ENCODE measurements at regions not wholly inside any gene's neighbourhood (a gene's known extent, or its start where the extent isn't known, plus 50 kb on each side); places are given as distances from the start of the nearest gene placed in this dataset.

DNA sequence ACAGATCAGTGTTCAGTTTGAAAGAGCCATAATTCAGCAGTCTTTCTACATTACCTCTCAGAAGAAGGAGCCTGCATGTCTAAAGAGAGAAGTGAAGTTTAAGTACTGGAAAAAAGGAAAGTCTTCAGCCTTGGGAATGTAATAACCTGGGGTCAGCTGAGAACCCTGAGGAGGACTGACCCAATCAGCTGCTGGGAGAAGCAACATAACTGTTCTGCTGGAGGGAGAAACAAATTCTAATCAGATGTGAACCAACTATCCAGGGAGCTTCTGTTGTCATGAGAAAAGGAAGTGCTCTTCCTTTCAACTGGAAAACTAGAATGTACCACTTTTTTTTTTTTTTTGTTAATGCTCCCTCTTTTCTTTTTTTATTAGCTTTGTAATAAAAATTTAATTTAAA, 64.5 kb upstream of the PDE5A start:
- in situ Hi-C loops (cut with MboI) = no loop called here
- FAIRE-seq (no peak), ATAC-seq (no peak), DNase-seq (ENCODE audit: extremely low read depth in 1 of 4, low spot score in 3 of 4) (no peak)
- Histone ChIP-seq H3K9me3 (replicated peaks; ENCODE audit: control insufficient read depth, insufficient read depth, low read depth, low read length) (no peaks in the 10 kb centered on the region), H3K27me3 (ENCODE audit: control insufficient read depth in 2 of 2, insufficient read depth in 2 of 2, low read length in 2 of 2) (no peaks in the 10 kb centered on the region), H3K79me2 (ENCODE audit: control insufficient read depth, insufficient read depth, low read length) (no peaks in the 10 kb centered on the region), H3K36me3 (ENCODE audit: control insufficient read depth, insufficient read depth, low read length) (no peaks in the 10 kb centered on the region), H4K20me1 (replicated peaks; ENCODE audit: control insufficient read depth, insufficient read depth, low read length) (no peaks in the 10 kb centered on the region), H3K4me3 (no peak overlapping the region), H3K9ac (ENCODE audit: insufficient read depth in 1 of 2, low read depth in 2 of 2, low read length in 2 of 2) (no peak overlapping the region), H3K4me2 (ENCODE audit: insufficient read depth, low read length) (no peak overlapping the region), H3K9me1 (ENCODE audit: control insufficient read depth, insufficient read depth, low read length) (no peaks in the 10 kb centered on the region), H2AFZ (ENCODE audit: low read depth, low read length) (no peak overlapping the region), H3K27ac (ENCODE audit: extremely low read depth, low read depth, low read length) (no peak overlapping the region), H3K4me1 (replicated peaks in 1 of 2; ENCODE audit: control insufficient read depth in 2 of 2, insufficient read depth in 2 of 2, low read length in 2 of 2) (no peaks in the 10 kb centered on the region)
- intact Hi-C loops (cut with micrococcal nuclease) = no loop called here
- no TSS peak for BruUV-seq (replicated peaks)
- ChIA-PET POLR2A (no interaction called here), CTCF (ENCODE audit: low intra/inter-chr PET ratio) (no interaction called here)
- TF ChIP-seq FUS (optimal IDR thresholded peaks at IDR 0.05; ENCODE audit: low read depth, low read length) (no peak), CREBBP (IDR thresholded peaks at IDR 0.05; ENCODE audit: low read depth, low read length) (no peak), HOXB6 (CRISPR knock-in tag; IDR thresholded peaks at IDR 0.05; ENCODE audit: borderline replicate concordance) (no peak), SUPT5H (IDR thresholded peaks at IDR 0.05) (no peak), ZNF197 (CRISPR knock-in tag; IDR thresholded peaks at IDR 0.05; ENCODE audit: low read depth) (no peak), HEY1 (CRISPR knock-in tag; IDR thresholded peaks at IDR 0.05; ENCODE audit: borderline replicate concordance) (no peak), ZNF444 (CRISPR knock-in tag; IDR thresholded peaks at IDR 0.05) (no peak), ARID1B (IDR thresholded peaks at IDR 0.05) (no peak), TFAM (CRISPR knock-in tag; conservative IDR thresholded peaks at IDR 0.05) (no peak), MYNN (IDR thresholded peaks at IDR 0.05) (no peak), MYNN (CRISPR knock-in tag; IDR thresholded peaks at IDR 0.05) (no peak), ZEB2 (IDR thresholded peaks at IDR 0.05) (no peak), FOXK2 (conservative IDR thresholded peaks at IDR 0.05 in 1 of 2, IDR thresholded peaks at IDR 0.05 in 1 of 2; ENCODE audit: low read depth in 2 of 2) (no peak), U2AF1 (optimal IDR thresholded peaks at IDR 0.05; ENCODE audit: low read depth, low read length) (no peak), RFX7 (CRISPR knock-in tag; IDR thresholded peaks at IDR 0.05) (no peak)
- TF ChIP-seq, protein P1, sequence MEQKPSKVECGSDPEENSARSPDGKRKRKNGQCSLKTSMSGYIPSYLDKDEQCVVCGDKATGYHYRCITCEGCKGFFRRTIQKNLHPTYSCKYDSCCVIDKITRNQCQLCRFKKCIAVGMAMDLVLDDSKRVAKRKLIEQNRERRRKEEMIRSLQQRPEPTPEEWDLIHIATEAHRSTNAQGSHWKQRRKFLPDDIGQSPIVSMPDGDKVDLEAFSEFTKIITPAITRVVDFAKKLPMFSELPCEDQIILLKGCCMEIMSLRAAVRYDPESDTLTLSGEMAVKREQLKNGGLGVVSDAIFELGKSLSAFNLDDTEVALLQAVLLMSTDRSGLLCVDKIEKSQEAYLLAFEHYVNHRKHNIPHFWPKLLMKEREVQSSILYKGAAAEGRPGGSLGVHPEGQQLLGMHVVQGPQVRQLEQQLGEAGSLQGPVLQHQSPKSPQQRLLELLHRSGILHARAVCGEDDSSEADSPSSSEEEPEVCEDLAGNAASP (IDR thresholded peaks at IDR 0.05) = no peak
- TF ChIP-seq, protein P2, sequence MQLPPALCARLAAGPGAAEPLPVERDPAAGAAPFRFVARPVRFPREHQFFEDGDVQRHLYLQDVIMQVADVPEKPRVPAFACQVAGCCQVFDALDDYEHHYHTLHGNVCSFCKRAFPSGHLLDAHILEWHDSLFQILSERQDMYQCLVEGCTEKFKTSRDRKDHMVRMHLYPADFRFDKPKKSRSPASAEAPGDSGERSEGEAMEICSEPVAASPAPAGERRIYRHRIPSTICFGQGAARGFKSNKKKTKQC (CRISPR knock-in tag; IDR thresholded peaks at IDR 0.05) = no peak
- TF ChIP-seq, protein P3, sequence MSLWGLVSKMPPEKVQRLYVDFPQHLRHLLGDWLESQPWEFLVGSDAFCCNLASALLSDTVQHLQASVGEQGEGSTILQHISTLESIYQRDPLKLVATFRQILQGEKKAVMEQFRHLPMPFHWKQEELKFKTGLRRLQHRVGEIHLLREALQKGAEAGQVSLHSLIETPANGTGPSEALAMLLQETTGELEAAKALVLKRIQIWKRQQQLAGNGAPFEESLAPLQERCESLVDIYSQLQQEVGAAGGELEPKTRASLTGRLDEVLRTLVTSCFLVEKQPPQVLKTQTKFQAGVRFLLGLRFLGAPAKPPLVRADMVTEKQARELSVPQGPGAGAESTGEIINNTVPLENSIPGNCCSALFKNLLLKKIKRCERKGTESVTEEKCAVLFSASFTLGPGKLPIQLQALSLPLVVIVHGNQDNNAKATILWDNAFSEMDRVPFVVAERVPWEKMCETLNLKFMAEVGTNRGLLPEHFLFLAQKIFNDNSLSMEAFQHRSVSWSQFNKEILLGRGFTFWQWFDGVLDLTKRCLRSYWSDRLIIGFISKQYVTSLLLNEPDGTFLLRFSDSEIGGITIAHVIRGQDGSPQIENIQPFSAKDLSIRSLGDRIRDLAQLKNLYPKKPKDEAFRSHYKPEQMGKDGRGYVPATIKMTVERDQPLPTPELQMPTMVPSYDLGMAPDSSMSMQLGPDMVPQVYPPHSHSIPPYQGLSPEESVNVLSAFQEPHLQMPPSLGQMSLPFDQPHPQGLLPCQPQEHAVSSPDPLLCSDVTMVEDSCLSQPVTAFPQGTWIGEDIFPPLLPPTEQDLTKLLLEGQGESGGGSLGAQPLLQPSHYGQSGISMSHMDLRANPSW (CRISPR knock-in tag; IDR thresholded peaks at IDR 0.05) = no peak
- TF ChIP-seq, protein P4, sequence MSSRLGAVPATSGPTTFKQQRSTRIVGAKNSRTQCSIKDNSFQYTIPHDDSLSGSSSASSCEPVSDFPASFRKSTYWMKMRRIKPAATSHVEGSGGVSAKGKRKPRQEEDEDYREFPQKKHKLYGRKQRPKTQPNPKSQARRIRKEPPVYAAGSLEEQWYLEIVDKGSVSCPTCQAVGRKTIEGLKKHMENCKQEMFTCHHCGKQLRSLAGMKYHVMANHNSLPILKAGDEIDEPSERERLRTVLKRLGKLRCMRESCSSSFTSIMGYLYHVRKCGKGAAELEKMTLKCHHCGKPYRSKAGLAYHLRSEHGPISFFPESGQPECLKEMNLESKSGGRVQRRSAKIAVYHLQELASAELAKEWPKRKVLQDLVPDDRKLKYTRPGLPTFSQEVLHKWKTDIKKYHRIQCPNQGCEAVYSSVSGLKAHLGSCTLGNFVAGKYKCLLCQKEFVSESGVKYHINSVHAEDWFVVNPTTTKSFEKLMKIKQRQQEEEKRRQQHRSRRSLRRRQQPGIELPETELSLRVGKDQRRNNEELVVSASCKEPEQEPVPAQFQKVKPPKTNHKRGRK (tag; IDR thresholded peaks at IDR 0.05) = no peak
- TF ChIP-seq, protein P5, sequence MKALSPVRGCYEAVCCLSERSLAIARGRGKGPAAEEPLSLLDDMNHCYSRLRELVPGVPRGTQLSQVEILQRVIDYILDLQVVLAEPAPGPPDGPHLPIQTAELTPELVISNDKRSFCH (CRISPR knock-in tag; IDR thresholded peaks at IDR 0.05) = no peak
- TF ChIP-seq, protein P5 (tag; IDR thresholded peaks at IDR 0.05) = no peak

All from K562 (cell line).